ENCODE measurements at regions not wholly inside any gene's neighbourhood (a gene's known extent, or its start where the extent isn't known, plus 50 kb on each side); places are given as distances from the start of the nearest gene placed in this dataset.
A peak's percentile ranks its signal among the peaks of the same experiment; 100 is the strongest.
"Not testable (repeated sequence)": the region's sequence is repeated elsewhere in the genome, so short reads cannot be mapped to it uniquely, and the experiment has no call there.

DNA sequence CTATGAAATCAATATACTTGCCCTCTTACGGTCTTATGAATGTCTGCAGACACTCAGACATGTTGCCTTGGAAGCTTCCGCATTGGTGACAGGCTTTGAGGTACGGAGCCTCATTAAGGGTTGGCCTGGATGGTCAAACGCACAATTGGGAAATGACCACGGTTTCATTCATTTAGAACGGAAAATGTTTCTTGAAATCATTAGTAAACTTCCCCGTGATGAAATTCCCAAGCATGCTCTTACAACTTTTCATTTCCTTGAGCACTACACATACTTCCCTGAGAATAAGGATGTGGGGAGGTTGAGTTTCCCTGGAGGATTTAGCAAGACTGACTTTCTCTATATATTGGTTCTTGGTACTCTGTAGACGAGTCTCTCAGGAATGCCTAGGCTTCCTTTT is 146.3 kb downstream of the HLX start:
- DNase-seq (ENCODE audit: low spot score): no peak

- DNase-seq (ENCODE audit: low spot score): no peak
Observed at GRCh38 chr1:221025956-221026355, 146.7 kb downstream of the HLX start.

DNA sequence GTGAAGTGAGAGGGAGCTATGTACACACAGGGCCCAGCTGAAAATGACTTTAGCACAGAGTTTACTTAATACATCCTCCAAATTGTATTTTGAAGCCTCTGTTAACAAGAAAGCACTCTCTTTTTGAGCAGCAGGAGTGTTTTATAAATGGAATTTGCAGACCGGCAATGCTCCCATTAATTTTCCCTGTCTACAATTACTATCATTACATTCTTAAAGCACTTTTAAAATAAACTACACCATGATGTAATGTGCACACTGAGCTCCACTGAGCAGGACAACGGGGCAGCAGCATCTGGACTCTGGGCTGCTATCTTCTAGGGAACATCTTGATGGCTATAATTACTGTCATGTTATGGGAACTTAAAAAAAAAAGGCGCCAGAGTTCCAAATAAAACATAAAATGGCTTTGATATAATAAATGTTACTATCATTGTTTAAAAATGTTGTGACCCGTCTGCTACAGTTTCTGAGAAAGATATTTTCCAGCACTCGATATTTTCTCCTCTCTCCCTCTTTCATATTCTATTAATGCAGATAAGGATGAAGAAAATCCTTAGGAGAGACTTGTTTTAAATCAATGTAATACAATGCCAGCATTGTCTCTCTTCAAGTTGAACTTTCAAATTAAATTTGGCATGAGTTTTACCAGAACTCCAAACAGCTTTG is 150.9 kb downstream of the HLX start:
- peak; percentile 46 for DNase-seq (ENCODE audit: low spot score)

DNA sequence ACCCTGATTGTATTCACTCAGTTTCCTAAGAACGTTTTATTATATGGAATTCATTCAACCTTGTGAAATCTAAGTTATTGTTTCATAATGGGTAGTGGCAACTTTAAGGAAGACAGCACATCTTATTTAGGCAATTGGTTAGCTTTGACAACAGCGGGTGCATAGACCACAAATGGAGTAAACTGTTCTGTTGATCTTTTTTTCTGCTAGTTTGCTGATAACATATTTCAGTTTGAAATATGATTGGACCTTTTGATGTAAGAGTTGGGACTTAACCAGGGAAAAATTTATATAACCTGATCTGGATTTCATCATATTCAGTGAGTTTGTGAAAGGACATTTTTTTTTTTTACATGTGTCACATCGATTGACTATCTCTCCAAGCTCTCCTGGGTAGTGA is 151.7 kb downstream of the HLX start:
- DNase-seq (ENCODE audit: low spot score): no peak

GRCh38 chr1:221031458-221032203 is 152.4 kb downstream of the HLX start:
- peak; percentile 65 for DNase-seq (ENCODE audit: low spot score)

GRCh38 chr1:221032204-221032585 is 153.0 kb downstream of the HLX start:
- DNase-seq (ENCODE audit: low spot score): no peak

DNA sequence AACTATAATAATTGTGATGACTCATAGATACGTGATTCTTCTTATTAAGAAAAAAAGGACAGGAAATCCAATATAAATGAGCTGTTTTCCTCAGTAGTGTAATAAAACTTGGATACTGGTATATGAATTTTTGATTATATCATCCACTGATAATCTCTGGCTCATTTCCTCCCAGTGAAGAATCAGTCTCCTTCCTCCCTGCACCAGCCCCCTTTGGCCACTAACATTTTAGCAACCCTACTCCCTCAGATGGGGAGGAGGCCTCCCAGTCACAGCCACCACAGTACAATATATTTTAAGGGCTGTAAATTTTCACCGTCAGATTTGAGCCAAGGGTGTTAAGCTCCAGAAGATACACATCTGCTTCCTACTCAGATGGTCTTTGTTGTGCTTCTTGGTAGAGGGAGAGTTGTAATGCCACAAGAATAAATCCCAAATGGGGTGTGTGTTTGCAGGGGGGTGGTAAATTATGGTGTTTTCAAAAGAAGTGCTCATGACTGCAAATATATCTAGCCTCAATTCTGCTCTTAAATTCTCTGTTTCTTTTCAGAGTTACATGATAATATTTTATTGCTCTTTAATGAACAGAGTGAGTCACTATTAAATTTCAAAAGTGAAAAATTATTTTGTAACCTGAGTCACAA is 153.5 kb downstream of the HLX start:
- DNase-seq (ENCODE audit: low spot score): peak; percentile 34

DNA sequence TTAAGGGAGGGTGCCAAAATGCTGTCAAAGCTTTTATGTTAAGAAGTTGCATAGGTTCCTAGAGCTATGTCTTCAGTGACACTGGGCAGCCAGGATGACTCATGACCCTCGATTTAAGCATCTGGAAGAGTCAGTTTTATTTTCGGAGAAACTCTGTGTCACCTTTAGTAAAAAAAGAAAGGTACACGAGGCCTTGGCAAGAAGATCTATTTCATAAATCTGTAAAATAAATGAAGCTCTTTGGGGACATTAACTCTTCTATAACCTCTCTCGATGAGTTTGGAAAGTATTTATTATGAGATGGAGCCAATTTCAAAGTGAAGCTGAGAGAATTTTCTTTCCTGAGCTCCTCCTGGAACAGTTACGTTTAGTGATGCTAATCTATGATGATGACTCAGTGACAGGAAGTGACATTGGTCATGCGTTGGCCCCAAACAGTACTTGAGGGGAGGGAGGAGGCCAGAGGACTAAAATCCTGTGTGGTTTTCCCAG is 156.5 kb downstream of the HLX start:
- no peak for DNase-seq (ENCODE audit: low spot score)

DNA sequence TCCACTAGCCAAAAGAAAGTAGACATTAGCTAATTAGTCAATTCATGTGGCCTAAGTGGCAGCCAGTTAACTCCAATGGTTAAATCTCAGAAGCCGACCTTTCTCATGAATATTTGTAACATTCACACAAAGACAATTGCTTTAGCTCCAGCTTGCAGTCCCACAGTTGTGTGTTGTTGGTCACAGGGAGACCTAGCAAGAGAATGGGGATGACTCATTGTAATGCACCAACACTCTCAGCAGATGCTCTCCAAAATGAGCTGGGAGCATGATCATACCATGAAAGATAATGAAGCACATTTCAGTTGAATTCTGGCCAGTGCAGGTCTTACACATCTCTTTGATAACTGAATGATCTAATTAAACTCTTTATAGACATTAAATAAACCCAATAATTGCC is 160.4 kb downstream of the HLX start:
- DNase-seq (ENCODE audit: low spot score): no peak

GRCh38 chr1:221040101-221040500 is 160.9 kb downstream of the HLX start:
- DNase-seq (ENCODE audit: low spot score): no peak

DNA sequence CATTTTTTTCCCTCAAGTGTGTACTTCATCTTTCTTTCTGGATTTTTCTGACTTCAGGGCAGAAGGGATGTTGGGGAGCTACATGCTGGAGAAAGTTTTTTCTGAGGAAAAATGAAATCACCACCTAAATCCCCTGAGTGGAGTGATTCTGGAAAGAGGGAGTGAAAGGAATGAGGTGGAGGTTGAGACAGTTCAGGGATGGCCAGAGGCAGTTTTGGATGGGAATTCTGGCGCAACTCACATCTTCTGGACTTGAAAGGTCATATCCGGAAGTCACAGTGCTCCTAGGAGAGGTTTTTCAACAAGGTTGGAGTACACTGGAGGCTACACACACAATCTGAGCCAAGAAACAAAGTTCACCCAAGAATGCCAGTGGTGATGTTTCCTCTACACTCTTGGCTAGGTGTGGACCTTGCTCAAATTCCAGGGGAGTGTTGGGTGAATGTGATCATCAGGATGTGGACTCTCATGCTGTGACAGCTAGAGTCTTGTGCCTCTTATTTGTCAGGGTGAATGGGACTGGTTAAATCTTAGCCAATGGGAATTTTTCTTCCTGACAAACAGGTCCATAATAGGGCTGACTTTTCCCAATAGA is 161.5 kb downstream of the HLX start:
- no peak for DNase-seq (ENCODE audit: low spot score)

DNA sequence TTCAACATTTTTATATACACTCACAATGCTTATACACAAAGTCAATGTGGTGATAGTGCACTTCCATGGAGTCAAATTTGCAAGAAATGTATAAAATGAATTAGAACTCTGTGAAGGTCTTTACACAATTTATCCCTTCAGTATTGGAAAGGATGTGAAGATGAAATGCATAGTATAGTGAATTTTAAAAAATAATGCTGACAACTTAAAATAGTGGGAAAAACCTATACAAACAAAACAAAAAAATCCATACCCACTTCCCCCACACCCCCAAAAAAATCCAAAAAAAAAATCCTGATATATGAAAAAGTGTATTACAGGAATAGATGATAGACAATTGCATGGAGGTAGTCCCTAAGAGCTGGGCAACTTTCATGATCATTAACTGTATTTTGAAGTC is 165.3 kb downstream of the HLX start:
- DNase-seq (ENCODE audit: low spot score): no peak

DNA sequence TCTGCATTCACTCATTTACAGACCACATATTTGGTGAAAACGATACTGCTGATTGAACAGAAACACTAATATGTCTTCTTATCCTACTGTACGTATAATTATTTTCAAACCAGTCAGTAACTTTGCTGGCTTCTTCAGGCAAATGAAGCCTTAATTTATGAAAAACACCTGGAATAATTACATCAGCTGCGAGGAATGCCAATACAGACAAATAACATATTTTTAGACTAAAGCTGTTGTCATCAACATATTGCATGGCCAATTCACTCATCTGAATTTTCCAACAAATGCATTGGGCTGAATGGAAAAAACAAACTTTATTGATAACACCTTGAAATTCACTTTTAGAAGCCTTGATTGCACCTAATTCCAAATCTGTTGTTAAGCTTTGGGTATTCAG is 165.9 kb downstream of the HLX start:
- DNase-seq (ENCODE audit: low spot score): no peak

DNA sequence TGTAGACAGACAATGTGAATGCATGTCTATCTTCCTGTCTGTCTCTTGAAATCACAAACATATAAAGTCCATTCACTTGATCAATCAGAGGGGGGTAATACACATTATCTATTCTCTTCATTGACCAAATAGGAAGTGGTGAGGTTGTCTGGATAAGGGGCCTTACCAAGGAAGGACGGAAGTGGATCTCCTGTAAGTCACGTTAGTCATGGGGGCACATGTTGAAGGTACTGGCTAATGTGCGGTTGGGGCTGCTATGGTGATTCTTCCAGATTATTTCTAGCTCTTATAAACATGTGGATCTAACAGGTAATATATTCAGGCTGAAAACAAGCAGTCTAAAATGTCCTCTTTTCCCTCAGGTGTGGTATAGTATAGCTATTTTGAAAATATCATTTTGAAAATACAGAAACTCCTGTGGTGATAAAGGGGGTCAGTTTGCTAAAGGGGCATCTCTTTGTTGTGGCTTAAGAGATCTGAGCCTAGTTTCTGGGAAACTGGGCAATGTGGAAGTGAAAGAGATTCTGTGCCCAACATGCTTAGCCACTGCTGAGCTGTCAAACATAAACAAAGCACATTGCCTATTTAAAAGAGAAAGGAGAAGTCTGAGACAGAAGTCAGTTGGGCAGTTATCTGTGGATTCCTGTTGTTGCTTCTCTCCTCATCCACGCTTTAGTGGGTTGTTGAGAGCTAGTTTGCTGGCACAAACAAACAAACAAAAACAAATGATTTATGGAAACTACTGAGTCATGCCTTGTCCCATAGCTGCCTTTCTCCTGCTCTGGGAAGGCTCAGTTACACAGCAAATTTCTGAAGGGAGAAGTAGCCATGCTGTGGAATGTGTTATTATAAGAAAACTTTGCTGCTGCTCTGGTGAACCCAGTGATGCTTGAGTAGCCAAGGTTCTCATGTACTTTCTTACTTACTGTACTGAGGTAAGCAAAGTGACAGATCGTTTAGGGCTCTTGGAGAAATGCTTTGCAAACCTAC is 166.9 kb downstream of the HLX start:
- DNase-seq (ENCODE audit: low spot score): peak; percentile 48

GRCh38 chr1:221051391-221051790 is 172.1 kb downstream of the HLX start:
- DNase-seq (ENCODE audit: low spot score): not testable (repeated sequence)

- no peak for DNase-seq (ENCODE audit: low spot score)
Observed at GRCh38 chr1:221053889-221054288, 174.6 kb downstream of the HLX start.

- no peak for DNase-seq (ENCODE audit: low spot score)
Observed at GRCh38 chr1:221059506-221059905, 180.3 kb downstream of the HLX start.

DNA sequence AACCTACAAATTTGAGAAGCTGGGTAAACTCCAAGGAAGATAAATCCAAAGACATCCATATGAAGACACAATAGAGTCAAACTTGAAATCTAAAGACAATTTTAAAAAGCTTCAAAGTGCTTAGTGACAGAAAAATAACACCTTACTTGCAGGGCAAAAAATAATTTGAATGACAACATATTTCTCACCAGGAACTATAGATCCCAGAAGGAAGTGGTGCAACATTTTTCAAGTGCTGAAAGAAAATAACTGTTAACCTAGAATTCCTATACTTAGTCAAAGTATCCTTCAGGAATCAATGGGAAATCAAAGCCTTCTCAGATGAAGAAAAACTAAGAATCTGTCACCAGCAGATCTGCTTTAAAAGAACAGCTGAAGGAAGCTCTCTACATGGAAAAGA is 184.4 kb downstream of the HLX start:
- no peak for DNase-seq (ENCODE audit: low spot score)

- no peak for DNase-seq (ENCODE audit: low spot score)
Observed at GRCh38 chr1:221066351-221067001, 187.2 kb downstream of the HLX start.

DNA sequence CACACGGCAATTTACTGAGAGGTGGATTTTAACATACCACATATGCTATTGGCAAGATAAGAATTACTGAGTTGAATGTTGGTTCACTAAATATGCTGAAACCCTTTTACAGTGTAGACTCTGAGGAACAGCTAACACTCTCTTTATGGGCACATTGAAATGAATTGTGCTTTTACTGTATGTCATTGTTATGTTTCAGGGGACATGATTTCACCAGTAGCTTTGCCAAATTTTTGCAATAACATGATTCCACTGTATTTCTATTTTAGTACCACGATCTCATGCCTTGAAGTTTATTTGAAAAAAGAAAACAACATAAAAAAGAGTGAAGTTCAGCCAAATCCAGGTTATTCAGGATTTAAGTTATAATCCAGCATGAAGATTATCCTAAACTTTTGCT is 188.5 kb downstream of the HLX start:
- peak; percentile 21 for DNase-seq (ENCODE audit: low spot score)
